K562 (cell line): ENCODE measurements at regions not wholly inside any gene's neighbourhood (a gene's known extent, or its start where the extent isn't known, plus 50 kb on each side); places are given as distances from the start of the nearest gene placed in this dataset.

Source experiments
- ASH1L ChIP-seq: fragments of 450-650 bp; IDR thresholded peaks from 2 replicates; pipeline ENCODE4 v1.6.1; 2018; ENCODE audit warnings: borderline replicate concordance, mild to moderate bottlenecking, low read depth; ENCODE audit not compliant: partially characterized antibody
- BRF2 ChIP-seq: IDR thresholded peaks from 3 replicates; pipeline ENCODE4 v1.6.1; 2011; ENCODE audit warnings: borderline replicate concordance, mild to moderate bottlenecking; ENCODE audit not compliant: insufficient read length, insufficient read depth
- CBX5 ChIP-seq: IDR thresholded peaks from 2 replicates; pipeline ENCODE4 v1.6.1; 2014; ENCODE audit warnings: low read depth, borderline replicate concordance
- ETV1 ChIP-seq: fragments of 450-650 bp; conservative IDR thresholded peaks from 2 replicates; pipeline ENCODE4 v1.6.1; 2016; ENCODE audit warnings: missing genetic modification characterization, control low read depth, low read depth, missing compliant biosample characterization
- GTF2A2 ChIP-seq: IDR thresholded peaks from 2 replicates; pipeline ENCODE4 v1.6.1; 2016; ENCODE audit warnings: mild to moderate bottlenecking, missing genetic modification characterization, missing compliant biosample characterization
- GTF2E2 ChIP-seq: fragments of 200-800 bp; sonication (Bioruptor generic); IDR thresholded peaks from 2 replicates; pipeline ENCODE4 v1.6.1; 2016; ENCODE audit warnings: missing genetic modification characterization, missing compliant biosample characterization
- HDAC2 ChIP-seq: fragments of 450-650 bp; IDR thresholded peaks from 2 replicates; pipeline ENCODE4 v1.6.1; 2016; ENCODE audit warnings: mild to moderate bottlenecking
- HMGN3 ChIP-seq: IDR thresholded peaks from 2 replicates; pipeline ENCODE4 v1.6.1; 2011; ENCODE audit warnings: borderline replicate concordance, low read depth, mild to moderate bottlenecking, mixed read lengths, low read length; ENCODE audit not compliant: insufficient read length; ENCODE audit errors: extremely low read depth
- POLR3A ChIP-seq: IDR thresholded peaks from 2 replicates; pipeline ENCODE4 v1.6.1; 2011; ENCODE audit warnings: borderline replicate concordance, mild to moderate bottlenecking, moderate library complexity; ENCODE audit not compliant: insufficient read length, insufficient read depth; ENCODE audit errors: extremely low read depth
- PTTG1 ChIP-seq: fragments of 450-650 bp; IDR thresholded peaks from 2 replicates; pipeline ENCODE4 v1.6.1; 2016; ENCODE audit warnings: low read depth, mild to moderate bottlenecking, missing genetic modification characterization, missing compliant biosample characterization
- RHOXF2B ChIP-seq: fragments of 250-450 bp; sonication (Bioruptor Pico); conservative IDR thresholded peaks from 2 replicates; pipeline ENCODE4 v1.5.1; 2021
- RNF2 ChIP-seq: sonication (generic); IDR thresholded peaks from 2 replicates; pipeline ENCODE4 v1.6.1; 2016
- SNRNP70 ChIP-seq: fragments of 200-400 bp; formaldehyde crosslinking; optimal IDR thresholded peaks from 2 replicates; pipeline ENCODE3; 2017; ENCODE audit warnings: low read depth, low read length
- SOX6 ChIP-seq: fragments of 450-650 bp; IDR thresholded peaks from 2 replicates; pipeline ENCODE4 v1.6.1; 2014; ENCODE audit warnings: mild to moderate bottlenecking
- STAT6 ChIP-seq: sonication (generic); formaldehyde crosslinking; IDR thresholded peaks from 2 replicates; pipeline ENCODE4 v1.8.1; 2023; ENCODE audit warnings: mild to moderate bottlenecking, missing genetic modification reagents
- TFE3 ChIP-seq: fragments of 450-650 bp; formaldehyde crosslinking; IDR thresholded peaks from 2 replicates; pipeline ENCODE4 v1.4.0; 2020; ENCODE audit warnings: mild to moderate bottlenecking, mixed read lengths
- TRIM24 ChIP-seq, 2 experiments: fragments of 450-650 bp; IDR thresholded peaks; 2 replicates each; pipeline ENCODE4 v1.6.1; 2016
- ZNF696 ChIP-seq: fragments of 250-450 bp; sonication (Bioruptor Pico); conservative IDR thresholded peaks from 2 replicates; pipeline ENCODE4 v1.4.0; 2020; ENCODE audit warnings: mild to moderate bottlenecking, moderate library complexity
- ZNF76 ChIP-seq: fragments of 250-450 bp; sonication (Bioruptor Pico); IDR thresholded peaks from 2 replicates; pipeline ENCODE4 v1.4.0; 2020; ENCODE audit warnings: mild to moderate bottlenecking, moderate library complexity, borderline replicate concordance
- TF ChIP-seq, protein P1 (sequence below): sonication (generic); formaldehyde crosslinking; IDR thresholded peaks from 2 replicates; pipeline ENCODE4 v1.8.0; 2022; ENCODE audit warnings: mild to moderate bottlenecking, missing genetic modification reagents, borderline replicate concordance
- TF ChIP-seq, protein P2 (sequence below): fragments of 450-650 bp; formaldehyde crosslinking; IDR thresholded peaks from 2 replicates; pipeline ENCODE4 v1.4.0; 2020; ENCODE audit warnings: mild to moderate bottlenecking, moderate library complexity

- no peak for TF ChIP-seq STAT6 (CRISPR knock-in tag)
- no peak for TF ChIP-seq HDAC2
- TF ChIP-seq, protein P1, sequence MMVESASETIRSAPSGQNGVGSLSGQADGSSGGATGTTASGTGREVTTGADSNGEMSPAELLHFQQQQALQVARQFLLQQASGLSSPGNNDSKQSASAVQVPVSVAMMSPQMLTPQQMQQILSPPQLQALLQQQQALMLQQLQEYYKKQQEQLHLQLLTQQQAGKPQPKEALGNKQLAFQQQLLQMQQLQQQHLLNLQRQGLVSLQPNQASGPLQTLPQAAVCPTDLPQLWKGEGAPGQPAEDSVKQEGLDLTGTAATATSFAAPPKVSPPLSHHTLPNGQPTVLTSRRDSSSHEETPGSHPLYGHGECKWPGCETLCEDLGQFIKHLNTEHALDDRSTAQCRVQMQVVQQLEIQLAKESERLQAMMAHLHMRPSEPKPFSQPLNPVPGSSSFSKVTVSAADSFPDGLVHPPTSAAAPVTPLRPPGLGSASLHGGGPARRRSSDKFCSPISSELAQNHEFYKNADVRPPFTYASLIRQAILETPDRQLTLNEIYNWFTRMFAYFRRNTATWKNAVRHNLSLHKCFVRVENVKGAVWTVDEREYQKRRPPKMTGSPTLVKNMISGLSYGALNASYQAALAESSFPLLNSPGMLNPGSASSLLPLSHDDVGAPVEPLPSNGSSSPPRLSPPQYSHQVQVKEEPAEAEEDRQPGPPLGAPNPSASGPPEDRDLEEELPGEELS (CRISPR knock-in tag), result no peak
- TF ChIP-seq CBX5, result no peak
- TF ChIP-seq ETV1 (tag), result no peak
- TF ChIP-seq GTF2E2 (tag), result no peak
- TF ChIP-seq ZNF76 (CRISPR knock-in tag), result no peak
- TF ChIP-seq HMGN3, result no peak
- TF ChIP-seq RHOXF2B (CRISPR knock-in tag), result no peak
- TF ChIP-seq RNF2, result 0 out of 2 replicates have a peak, but pooled peaks have one; percentile 22
- no peak for TF ChIP-seq GTF2A2 (tag)
- TF ChIP-seq SOX6, result peak; percentile 56
- TF ChIP-seq ASH1L, result no peak
- no peak for TF ChIP-seq SNRNP70
- TF ChIP-seq TRIM24 (IDR thresholded peaks at IDR 0.05), result peak in 1 of 2 experiments; percentile 33; a peak in 1 of 4 replicates
- no peak for TF ChIP-seq BRF2
- TF ChIP-seq POLR3A, result peak; percentile 90
- TF ChIP-seq, protein P2, sequence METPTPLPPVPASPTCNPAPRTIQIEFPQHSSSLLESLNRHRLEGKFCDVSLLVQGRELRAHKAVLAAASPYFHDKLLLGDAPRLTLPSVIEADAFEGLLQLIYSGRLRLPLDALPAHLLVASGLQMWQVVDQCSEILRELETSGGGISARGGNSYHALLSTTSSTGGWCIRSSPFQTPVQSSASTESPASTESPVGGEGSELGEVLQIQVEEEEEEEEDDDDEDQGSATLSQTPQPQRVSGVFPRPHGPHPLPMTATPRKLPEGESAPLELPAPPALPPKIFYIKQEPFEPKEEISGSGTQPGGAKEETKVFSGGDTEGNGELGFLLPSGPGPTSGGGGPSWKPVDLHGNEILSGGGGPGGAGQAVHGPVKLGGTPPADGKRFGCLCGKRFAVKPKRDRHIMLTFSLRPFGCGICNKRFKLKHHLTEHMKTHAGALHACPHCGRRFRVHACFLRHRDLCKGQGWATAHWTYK (CRISPR knock-in tag), result no peak
- TF ChIP-seq TFE3, result no peak; the same call in 1 of the 2 replicates
- no peak for TF ChIP-seq PTTG1
- TF ChIP-seq ZNF696, result no peak
Observed at GRCh38 chr6:28725890-28726348, 197.9 kb downstream of the TRIM27 start (continued).
